Urothelium cell line (cell line): ENCODE measurements at regions not wholly inside any gene's neighbourhood (a gene's known extent, or its start where the extent isn't known, plus 50 kb on each side); places are given as distances from the start of the nearest gene placed in this dataset.
A peak's percentile ranks its signal among the peaks of the same experiment; 100 is the strongest.
"Not testable (repeated sequence)": the region's sequence is repeated elsewhere in the genome, so short reads cannot be mapped to it uniquely, and the experiment has no call there.

Source experiments
- DNase-seq: peaks from one replicate; pipeline ENCODE4 v3.0.0; 2011; ENCODE audit warnings: low spot score, mixed read lengths
- FAIRE-seq: peaks from 2 replicates; lab custom pipeline; 2011; peaks lifted over from hg19 to GRCh38; lab: Jason Lieb, UNC

- no peak for FAIRE-seq
- DNase-seq = no peak
These were observed 215.8 kb upstream of the LRRC4C start for GRCh38 chr11:41675205-41675604.

- FAIRE-seq (no peak), DNase-seq (no peak)
These were observed 253.6 kb upstream of the LRRC4C start for GRCh38 chr11:41713030-41713429.

- peak; percentile 4 for DNase-seq
- no peak for FAIRE-seq
These were observed 254.6 kb upstream of the LRRC4C start for GRCh38 chr11:41714101-41714500.

GRCh38 chr11:41716862-41717261, 257.4 kb upstream of the LRRC4C start:
- FAIRE-seq (no peak), DNase-seq (no peak)

GRCh38 chr11:41720761-41721160, 261.3 kb upstream of the LRRC4C start:
- FAIRE-seq = no peak
- no peak for DNase-seq

- FAIRE-seq = not testable (repeated sequence)
These were observed 268.7 kb upstream of the LRRC4C start for GRCh38 chr11:41728161-41728560.

GRCh38 chr11:41775296-41775695, 315.8 kb upstream of the LRRC4C start:
- FAIRE-seq = no peak
- DNase-seq = no peak

More at GRCh38 chr11:41728161-41728560, 268.7 kb upstream of the LRRC4C start:
- DNase-seq = not testable (repeated sequence)

- FAIRE-seq (no peak), DNase-seq (no peak)
These were observed 320.0 kb upstream of the LRRC4C start for GRCh38 chr11:41779401-41779960.

- DNase-seq (no peak), FAIRE-seq (no peak)
These were observed 322.0 kb upstream of the LRRC4C start for GRCh38 chr11:41781441-41781840.

- FAIRE-seq (no peak), DNase-seq (peak; percentile 49)
These were observed 325.3 kb upstream of the LRRC4C start for GRCh38 chr11:41784513-41785335.

GRCh38 chr11:41786087-41786486, 326.6 kb upstream of the LRRC4C start:
- FAIRE-seq (no peak), DNase-seq (no peak)

- FAIRE-seq = no peak
- DNase-seq = no peak
These were observed 328.7 kb upstream of the LRRC4C start for GRCh38 chr11:41788177-41788576.

GRCh38 chr11:41789376-41789775, 329.9 kb upstream of the LRRC4C start:
- FAIRE-seq (no peak), DNase-seq (no peak)

- FAIRE-seq (no peak), DNase-seq (peak; percentile 16)
These were observed 335.6 kb upstream of the LRRC4C start for GRCh38 chr11:41795004-41795403.

GRCh38 chr11:41799754-41800153, 340.3 kb upstream of the LRRC4C start:
- no peak for DNase-seq
- no peak for FAIRE-seq

GRCh38 chr11:41803895-41804294, 344.4 kb upstream of the LRRC4C start:
- FAIRE-seq = no peak
- DNase-seq = no peak

GRCh38 chr11:41816396-41816795, 356.9 kb upstream of the LRRC4C start:
- no peak for DNase-seq
- no peak for FAIRE-seq

GRCh38 chr11:41824287-41824686, 364.8 kb upstream of the LRRC4C start:
- FAIRE-seq = not testable (repeated sequence)

GRCh38 chr11:41826085-41826484, 366.6 kb upstream of the LRRC4C start:
- DNase-seq = no peak
- FAIRE-seq = no peak

More at GRCh38 chr11:41824287-41824686, 364.8 kb upstream of the LRRC4C start:
- not testable (repeated sequence) for DNase-seq

GRCh38 chr11:41836431-41836830, 377.0 kb upstream of the LRRC4C start:
- DNase-seq (no peak), FAIRE-seq (no peak)

- DNase-seq (no peak), FAIRE-seq (no peak)
These were observed 383.2 kb upstream of the LRRC4C start for GRCh38 chr11:41842673-41843072.

- DNase-seq = no peak
- FAIRE-seq = no peak
These were observed 385.6 kb upstream of the LRRC4C start for GRCh38 chr11:41845066-41845465.
